AG09309 (cell line): ENCODE measurements at regions not wholly inside any gene's neighbourhood (a gene's known extent, or its start where the extent isn't known, plus 50 kb on each side); places are given as distances from the start of the nearest gene placed in this dataset.

Experiments used
- DNase-seq: peaks from one replicate; pipeline ENCODE4 v3.0.0-alpha.2; 2010; ENCODE audit warnings: low read depth
- H3K4me3 ChIP-seq: 2 replicates; pipeline ENCODE4 v1.5.1; 2011; ENCODE audit warnings: mild to moderate bottlenecking, low read depth, low read length, moderate library complexity; ENCODE audit not compliant: control insufficient read depth
- TF ChIP-seq, protein P1 (sequence below): IDR thresholded peaks from 2 replicates; pipeline ENCODE4 v1.5.1; 2011; ENCODE audit warnings: mild to moderate bottlenecking, low read depth, low read length, inconsistent platforms; ENCODE audit not compliant: insufficient read depth, control insufficient read depth; ENCODE audit errors: missing control alignments

DNA sequence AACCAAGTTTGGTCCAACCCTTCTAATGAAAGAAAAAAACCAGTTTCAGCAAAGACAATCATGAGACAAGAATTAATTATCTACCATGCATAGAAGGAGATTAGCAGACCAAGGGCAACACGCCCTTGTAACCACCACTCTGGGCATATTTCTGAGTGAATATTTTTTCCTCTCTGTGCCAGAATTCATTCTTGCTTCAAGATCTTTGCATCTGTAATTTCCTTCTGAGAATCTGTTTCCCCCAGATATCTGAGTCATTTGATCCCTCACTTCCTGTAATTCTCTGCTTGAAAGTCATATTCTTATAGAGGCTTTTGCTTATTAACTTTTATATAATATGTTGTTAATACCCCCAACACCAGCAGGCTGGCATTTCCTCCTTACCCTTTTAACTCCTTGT, 243.7 kb downstream of the SLC16A7 start:
- DNase-seq = no peak
- TF ChIP-seq, protein P1, sequence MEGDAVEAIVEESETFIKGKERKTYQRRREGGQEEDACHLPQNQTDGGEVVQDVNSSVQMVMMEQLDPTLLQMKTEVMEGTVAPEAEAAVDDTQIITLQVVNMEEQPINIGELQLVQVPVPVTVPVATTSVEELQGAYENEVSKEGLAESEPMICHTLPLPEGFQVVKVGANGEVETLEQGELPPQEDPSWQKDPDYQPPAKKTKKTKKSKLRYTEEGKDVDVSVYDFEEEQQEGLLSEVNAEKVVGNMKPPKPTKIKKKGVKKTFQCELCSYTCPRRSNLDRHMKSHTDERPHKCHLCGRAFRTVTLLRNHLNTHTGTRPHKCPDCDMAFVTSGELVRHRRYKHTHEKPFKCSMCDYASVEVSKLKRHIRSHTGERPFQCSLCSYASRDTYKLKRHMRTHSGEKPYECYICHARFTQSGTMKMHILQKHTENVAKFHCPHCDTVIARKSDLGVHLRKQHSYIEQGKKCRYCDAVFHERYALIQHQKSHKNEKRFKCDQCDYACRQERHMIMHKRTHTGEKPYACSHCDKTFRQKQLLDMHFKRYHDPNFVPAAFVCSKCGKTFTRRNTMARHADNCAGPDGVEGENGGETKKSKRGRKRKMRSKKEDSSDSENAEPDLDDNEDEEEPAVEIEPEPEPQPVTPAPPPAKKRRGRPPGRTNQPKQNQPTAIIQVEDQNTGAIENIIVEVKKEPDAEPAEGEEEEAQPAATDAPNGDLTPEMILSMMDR = no peak

DNA sequence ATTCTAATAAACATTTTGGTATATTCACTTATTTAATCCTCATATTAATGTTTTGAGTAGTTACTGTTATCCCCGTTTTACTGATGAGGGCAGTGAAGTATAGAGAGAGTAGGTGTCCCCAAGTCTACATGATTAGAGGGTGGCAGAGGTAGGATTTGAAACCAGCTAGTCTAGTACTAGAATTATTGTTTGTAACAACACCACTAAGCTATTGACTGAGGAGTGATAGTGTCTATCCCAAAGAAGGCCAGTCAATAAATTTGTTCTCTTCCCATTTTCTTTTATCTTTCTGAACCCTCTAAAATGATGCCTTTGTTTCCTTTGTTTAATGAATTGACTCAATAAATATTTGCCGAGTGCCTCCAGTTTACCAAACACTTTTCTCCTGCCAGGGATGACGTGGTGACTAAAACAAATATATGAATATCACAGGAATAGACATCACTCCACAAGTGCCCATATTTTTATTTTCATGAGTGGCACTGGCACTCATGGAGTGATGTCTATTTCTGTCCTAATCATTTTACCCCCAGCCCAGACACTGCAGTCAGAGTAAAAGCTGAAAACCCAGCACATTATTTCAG, 247.5 kb downstream of the SLC16A7 start:
- no peak overlapping the region for H3K4me3 ChIP-seq
- TF ChIP-seq, protein P1 = no peak
- no peak for DNase-seq

More for the DNA sequence above, 243.7 kb downstream of the SLC16A7 start:
- no peak overlapping the region for H3K4me3 ChIP-seq

DNA sequence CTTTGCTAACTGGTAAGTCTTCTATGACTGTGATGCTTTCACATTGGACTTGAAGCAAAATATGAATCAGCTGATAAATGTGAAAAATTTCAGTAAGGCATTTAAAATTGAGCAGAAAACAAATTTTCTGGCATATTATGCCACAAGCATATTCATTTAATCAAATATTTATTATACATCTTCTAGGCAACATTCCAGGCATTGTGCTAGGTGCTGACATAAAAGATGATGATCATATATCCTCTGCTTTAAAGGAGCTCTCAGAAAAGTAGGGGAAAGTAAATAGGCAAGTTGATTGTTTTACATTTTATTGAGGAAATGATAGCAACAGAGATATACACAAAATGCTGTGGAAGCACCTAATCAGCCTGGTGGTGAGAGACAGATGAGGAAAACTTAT, 248.9 kb downstream of the SLC16A7 start:
- no peak overlapping the region for H3K4me3 ChIP-seq
- no peak for DNase-seq
- TF ChIP-seq, protein P1 = no peak

DNA sequence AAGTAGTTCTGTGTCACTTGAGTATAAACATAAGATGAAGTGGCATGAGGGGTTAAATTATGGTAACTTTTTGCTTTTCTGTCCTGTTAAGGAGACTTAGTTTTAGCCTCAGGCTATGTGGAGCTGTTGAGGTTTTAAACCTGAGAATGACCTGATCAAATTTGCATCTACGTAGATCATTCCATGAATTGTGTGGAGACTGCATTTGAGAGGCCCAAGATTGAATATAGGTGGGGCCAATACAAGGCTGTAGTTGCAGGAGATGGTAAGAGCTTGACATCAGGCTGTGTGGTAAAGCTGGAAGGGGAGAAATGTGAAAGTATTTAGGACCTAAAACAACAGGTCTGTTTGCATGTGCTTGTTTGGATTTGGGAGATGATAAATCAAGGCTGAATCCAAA, 249.5 kb downstream of the SLC16A7 start:
- no peak overlapping the region for H3K4me3 ChIP-seq
- TF ChIP-seq, protein P1 = no peak
- no peak for DNase-seq

DNA sequence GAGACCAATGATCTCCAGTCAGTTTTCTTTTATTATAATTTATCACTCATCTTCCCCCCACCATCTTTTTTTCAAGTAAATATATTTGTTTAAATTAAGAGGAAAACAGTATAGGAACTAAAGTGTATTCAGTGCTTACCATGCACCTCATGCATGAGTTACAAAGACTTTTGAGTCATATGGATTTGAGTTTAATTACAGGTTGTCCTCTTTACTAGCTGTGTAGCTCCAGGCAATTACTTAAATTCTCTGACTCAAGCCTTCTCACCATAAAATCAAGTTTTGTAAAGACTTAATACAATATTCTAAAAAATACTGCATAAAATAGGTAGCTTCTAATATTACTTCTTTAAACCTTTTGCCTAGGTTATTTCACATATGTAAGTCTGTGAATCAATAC, 251.3 kb downstream of the SLC16A7 start:
- TF ChIP-seq, protein P1 = no peak
- no peak for DNase-seq

DNA sequence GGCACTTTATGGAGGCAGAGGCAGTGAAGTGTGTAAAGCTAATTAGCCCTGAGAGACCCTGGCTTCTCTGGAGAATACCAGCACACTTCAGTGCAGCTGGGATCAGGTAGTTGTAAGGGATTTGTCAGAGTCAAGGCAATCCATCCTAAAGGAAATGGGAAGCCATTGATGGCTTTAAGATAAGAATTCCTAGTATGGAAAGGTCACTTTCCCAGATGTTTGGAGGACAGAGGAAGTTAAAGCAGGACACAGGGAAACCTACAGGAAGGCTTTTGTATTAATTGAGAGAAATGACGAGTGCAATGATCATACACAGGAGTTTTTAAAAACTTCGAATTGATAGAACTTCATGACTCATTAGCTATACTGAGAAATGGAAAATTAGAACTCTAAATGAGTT, 254.4 kb downstream of the SLC16A7 start:
- no peak for DNase-seq
- H3K4me3 ChIP-seq = no peak overlapping the region
- TF ChIP-seq, protein P1 = no peak

More for the DNA sequence above, 251.3 kb downstream of the SLC16A7 start:
- no peak overlapping the region for H3K4me3 ChIP-seq
